HG03432 (cell line): ENCODE measurements at regions not wholly inside any gene's neighbourhood (a gene's known extent, or its start where the extent isn't known, plus 50 kb on each side); places are given as distances from the start of the nearest gene placed in this dataset.
"Not testable (repeated sequence)": the region's sequence is repeated elsewhere in the genome, so short reads cannot be mapped to it uniquely, and the experiment has no call there.

Experiments used
- ATAC-seq: cut with Tn5 transposase; IDR thresholded peaks from one replicate; pipeline ENCODE4 v1.9.1; 2021; ENCODE audit warnings: mild to moderate bottlenecking, moderate library complexity; ENCODE audit not compliant: unreplicated experiment

DNA sequence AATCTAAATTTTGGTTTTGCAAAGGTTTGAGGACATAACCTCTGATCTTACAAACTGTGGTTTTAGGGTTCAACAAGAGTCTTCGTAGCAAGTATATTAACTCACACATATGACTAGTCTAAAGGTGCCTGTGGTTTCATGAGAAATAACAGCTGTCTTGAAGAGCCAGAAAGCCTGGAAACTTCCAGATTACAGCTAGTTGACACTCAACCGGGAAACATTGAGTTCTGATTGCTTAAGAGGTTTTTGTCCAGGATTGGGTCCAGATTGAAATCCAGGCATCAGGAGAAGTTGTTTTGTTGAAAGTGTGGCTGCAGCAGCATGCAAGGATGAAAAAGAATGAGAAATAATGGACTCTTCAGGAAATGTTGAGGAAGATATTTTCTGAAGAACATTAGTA lies 69.9 kb downstream of the TSPY2 start:
- not testable (repeated sequence) for ATAC-seq

DNA sequence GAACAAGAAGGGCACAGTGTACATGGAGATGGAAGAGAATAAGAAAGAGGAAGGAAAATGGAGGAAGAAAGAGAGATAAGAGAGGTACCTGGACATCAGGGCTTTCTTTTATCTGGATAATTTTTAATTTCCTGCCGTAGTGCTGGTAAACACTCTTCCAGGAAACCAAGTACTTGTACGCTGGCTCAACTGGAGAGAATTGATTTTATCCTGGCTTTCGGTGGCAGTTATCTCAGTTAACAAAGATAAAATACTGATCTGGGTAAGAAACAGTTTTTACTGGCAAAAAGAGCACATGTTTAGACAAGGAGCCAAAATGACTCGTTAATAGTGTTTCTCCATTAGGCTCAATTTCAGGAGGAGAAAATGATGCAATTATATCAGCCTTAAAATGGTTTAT lies 70.4 kb downstream of the TSPY2 start:
- not testable (repeated sequence) for ATAC-seq

DNA sequence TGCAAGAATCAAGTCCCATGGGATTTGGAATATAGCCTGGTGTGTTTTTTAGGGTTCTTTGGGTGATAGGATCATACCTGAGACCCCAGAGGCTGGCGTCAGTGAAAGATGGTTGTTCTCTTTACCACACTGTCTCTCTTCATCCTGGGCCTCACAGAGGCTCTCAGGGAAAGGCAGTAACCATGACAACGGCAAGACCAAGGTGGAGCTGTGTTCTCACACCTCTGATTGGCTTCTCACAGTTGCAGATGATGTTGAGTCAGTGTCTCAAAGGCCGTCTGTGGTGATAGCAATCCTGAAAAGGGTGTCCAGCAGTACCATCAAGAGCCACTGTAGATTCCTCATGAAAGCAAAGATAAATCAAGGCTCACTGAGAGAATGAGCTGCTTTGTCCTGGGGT lies 120.4 kb downstream of the TSPY2 start:
- ATAC-seq = not testable (repeated sequence)

DNA sequence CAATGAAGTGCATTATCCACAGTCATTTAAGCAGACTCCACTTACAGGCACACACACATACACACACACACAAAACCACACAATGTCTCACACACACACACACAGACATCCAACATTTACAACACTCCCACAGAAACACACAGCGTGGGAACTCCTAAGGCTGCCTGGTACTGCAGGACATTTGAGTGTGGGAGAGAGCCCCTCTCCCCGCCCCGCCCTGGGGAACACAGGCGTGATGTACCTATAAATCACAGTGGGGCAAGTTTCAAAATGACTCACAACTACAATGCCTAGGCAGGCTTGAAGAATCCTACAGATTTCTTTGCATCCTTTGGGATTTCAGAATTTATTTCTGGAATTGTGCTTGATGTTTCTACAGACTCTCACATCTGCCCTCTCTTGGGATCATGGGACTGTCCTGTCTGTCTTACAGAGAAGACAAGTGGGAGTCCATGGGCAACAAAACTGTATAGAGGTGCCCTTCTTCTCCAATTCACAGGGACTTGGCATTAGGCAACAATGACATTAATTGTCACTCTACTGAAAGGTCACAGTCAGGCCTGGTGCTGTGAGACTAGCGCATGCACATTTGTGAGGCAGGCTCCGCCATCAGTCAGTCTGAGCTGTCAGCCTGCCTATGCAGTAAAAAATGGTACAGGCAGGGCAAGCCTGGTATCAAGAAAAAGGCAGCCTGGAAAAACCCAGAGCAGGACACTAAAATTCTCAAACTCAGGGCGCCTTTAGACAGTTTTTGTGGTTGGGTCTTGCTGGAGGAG lies 136.6 kb downstream of the TSPY2 start:
- not testable (repeated sequence) for ATAC-seq

DNA sequence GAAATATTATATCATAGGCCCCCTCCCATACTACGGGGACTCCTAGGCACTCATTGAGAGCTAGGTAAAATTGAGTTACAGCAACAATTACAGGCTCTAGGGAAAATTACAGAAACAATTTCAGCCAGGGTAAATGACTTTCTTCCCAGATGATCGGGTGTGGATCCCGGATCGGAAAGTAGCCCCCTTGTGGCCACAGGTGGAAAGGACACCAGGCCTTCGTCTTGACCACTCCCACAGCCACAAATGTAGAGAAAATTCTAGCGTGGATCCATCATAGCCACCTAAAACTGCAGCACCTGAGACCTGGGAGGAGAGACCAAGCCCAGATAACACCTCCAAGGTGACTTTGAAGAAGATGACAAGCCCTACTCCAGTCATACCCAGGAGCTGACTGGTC lies 142.6 kb downstream of the TSPY2 start:
- not testable (repeated sequence) for ATAC-seq

DNA sequence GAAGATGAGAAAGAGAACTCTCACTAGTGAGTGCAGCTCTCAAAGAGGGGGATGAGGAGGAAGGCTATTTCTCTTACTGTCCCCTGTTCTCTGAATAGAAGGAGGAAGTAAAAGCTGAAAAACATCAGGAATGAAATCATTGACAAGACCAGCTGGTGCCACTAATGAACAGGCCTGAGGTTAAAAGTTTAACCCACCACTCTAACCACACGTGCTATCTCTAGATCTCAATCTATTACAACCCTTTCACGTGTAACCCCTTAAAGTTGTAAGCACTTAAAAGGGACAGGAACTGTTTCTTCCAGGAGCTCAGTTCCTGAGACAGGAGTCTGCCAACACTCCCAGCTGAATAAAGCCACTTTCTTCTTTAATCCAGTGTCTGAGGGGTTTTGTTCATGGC lies 143.5 kb downstream of the TSPY2 start:
- ATAC-seq = peak; percentile 81

DNA sequence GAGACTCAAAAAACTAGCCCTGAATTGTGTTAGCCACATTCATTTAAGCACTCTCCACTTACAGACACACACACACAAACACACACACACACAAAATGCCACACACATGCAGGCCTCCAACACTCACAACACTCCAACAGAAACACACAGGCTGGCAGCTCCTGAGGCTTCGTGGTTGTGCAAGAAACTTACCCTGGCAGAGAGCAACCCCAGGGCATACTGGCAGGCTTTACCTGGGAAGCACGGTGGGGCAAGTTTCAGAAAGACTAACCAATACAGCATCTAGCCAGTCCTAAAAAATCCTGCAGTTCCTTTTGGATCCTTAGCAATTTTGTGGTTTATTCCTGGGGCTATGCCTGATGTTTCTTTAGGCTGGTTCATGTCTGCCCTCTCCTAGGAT lies 146.2 kb downstream of the TSPY2 start:
- ATAC-seq = not testable (repeated sequence)

DNA sequence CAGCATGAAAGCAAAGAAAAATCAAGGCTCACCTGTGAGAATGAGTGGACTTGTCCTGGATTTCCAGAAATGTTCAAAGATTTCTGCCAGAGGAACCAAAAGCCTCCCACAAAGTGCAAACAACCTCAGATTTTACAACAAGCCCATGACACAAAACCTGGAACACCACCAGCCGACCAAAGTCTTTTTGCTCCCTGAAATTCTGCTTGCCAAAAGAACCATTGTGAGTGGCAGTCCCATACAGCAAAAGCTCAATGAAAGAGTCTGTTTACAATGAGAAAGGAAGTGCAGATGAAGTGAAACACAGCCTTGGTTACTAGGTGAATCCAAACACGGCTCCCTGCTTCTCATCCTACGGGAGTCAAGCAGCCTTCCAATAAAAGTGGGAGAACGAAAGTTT lies 147.2 kb downstream of the TSPY2 start:
- ATAC-seq = not testable (repeated sequence)

DNA sequence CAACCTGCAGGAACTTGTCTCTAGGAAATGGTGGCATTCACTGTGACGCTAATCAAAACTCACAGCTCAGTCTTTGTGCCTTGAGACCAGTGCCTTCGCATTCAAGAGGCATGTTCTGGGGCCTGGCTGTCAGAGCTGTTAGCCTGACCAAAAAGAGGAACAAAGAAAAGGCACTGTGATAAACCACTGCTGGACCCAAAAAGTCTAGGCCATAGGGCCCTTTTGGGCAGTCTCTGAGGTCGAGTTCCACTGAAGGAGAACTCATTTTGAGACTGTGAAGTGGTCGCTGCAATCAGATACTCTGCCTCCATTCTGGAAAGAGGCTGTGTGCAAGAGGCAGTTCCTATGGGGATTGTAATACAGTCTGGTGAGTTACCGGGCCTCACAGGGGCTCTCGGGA lies 149.0 kb downstream of the TSPY2 start:
- peak; percentile 90 for ATAC-seq

DNA sequence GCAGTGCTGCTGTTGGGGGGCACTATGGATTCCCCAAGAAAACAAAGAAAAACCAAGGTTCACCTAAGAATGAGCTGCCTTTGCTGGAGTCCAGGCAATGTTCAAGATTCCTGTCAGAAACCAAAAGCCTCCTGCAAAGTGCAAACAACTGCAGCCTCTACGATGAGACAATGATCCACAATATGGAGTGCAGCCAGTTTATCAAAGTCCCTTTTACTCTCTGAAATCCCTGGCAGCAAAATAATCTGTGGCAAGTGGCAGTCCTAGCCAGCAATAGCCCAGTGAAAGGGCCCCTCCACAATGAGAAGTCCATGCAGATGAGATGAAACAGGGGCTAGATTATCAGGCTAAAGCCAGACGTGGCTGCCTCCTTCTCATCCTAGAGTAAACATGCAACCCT lies 155.8 kb downstream of the TSPY2 start:
- not testable (repeated sequence) for ATAC-seq

DNA sequence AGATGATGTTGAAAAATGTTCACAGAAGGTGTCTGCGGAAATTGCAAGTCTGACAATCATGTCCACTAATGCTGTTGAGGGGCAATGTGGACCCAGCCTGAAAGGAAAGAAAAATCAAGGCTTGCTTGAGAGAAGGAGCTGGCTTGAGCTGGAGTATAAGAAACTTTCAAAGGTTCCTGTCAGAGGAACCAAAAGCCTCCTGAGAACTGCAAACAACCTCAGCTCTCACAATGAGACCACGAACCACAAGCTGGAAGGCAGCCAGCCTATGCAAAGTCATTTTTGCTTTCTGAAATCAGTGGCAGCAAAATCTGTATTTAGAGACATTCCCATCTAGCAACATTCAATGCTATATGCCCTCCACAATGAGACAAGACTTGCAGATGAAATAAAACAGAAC lies 160.8 kb downstream of the TSPY2 start:
- peak; percentile 79 for ATAC-seq

DNA sequence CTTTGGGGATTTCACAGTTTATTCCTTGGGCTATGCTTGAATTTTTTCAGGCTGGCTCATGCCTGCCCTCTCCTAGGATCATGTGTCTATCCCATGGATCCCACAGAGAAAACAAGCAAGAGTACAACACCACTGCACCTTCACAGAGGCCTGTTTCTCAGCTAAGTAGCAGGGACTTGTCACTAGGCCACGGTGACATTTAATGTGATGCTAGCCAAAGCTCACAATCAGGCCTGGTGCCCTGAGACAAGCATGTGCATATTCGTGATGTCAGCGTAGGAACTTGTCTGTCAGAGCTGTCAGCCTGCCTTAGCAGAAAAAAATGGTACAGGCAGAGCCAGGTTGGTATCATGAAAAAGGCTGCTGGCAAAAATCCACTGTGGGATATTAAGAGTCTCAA lies 173.1 kb downstream of the TSPY2 start:
- ATAC-seq = not testable (repeated sequence)

DNA sequence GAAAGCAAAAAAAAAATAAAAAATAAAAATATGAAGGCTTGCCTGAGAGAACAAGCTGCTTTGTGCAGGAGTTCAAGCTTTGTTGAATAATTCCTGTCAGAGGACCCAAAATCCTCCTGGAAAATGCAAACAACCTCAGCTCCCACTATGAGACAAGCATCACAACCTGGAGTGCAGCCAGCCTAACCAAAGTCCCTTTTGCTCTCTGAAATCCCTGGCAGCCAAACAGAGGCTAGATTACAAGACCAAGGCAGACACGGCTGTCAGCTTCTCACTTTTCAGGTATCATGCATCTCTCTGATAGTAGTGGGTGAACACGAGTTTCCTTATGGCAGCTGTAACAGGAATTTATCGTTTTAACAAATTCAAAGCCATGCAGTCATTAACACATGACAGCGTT lies 180.7 kb downstream of the TSPY2 start:
- not testable (repeated sequence) for ATAC-seq

DNA sequence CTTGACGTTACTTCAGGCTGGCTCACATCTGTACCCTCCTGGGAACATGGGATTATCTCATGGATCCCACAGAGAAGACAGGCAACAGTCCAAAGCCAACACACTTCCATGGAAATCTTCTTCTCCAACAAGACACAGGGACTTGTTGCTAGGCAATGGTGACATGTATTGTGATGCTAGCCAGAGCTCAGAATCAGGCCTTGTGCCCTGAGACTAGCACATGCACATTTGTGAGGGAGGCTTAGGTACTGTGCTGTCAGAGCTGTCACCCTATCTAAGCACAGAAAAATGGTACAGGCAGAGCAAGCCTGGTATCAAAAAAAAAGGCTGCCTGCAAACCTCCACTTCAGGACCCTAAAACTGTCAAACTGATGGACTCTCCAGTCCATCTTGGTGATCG lies 199.5 kb downstream of the TSPY2 start:
- not testable (repeated sequence) for ATAC-seq

DNA sequence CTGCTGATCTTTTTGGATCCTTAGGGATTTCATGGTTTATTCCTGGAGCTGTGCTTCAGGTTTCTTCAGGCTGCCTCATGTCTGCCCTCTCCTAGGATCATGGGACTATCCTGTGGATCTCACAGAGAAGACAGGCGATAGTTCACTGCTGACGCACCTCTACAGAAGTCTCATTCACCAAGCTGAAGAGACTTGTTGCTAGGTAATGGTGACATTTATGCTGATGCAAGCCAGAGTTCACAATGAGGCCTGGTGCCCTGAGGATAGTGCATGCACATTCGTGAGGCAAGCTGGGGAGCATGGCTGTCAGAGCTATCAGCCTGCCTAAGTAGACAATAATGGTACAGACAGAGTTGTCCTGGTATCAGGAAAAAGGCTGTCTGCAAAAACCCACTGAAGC lies 201.4 kb downstream of the TSPY2 start:
- not testable (repeated sequence) for ATAC-seq

DNA sequence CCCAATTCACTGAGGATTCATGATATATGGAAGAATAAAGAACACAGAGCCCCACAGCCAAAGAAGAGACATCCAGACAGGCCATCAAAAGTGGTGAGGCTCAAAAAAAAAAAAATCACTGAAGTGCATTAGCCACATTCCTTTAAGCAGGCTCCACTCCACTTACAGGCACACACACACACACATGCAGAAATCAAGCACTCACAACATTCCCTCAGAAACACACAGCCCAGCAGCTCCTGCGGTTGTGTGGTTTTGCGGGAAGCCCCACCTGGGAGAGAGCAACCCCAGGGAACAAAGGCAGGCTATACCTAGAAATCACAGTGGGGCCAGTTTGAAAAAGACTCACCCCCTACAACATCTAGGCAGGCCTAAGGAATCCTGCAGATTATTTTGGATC lies 222.3 kb downstream of the TSPY2 start:
- not testable (repeated sequence) for ATAC-seq

DNA sequence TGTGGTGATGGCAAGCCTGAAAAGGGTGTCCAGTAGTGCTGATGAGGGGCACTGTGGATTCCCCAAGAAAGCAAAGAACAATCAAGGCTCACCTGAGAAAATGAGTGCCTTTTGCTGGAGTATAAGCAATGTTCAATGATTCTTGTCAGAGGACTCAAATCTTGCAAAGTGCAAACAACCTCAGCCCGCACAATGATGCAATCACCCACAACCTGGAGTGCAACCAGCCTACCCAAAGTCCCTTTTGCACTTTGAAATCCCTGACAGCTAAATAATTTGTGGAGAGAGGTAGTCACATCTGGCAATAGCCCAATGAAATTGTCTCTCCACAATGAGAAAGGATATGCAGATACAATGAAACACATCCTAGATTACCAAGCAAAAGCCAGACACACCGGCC lies 225.8 kb downstream of the TSPY2 start:
- not testable (repeated sequence) for ATAC-seq

DNA sequence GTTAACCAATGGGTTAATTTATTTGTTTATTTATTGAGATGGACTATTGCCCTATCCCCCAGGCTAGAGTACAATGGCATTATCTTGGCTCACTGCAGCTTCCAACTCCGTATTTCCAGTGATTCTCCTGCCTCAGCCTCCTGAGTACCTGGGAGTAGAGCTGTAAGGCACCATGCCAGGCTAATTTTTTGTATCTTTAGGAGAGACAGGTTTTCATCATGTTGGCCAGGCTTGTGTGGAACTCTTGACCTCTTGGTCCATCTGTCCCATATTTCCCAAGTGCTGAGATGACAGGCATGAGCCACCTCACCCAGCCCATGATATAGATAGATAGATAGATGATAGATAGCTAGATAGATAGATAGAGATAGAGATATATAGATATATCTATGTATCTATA lies 249.4 kb downstream of the TSPY2 start:
- ATAC-seq = not testable (repeated sequence)

DNA sequence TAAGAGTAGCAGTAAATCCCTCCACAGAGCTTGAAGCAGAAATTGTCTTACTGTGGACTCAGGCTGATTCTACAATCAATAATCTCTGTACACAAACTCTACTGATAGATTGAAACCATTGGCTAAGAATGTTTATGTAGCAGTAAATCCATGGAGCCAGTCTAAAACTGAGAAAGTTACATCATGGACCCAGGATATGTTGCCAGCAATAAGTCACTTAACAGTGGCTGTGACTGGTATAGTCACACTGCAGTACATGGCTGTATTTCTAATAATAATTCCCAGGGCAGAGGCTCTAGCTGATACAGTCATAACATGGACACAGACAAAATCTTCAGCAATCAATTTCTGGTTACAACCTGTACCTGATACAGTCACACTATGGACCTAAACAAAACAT lies 262.8 kb downstream of the TSPY2 start:
- not testable (repeated sequence) for ATAC-seq

DNA sequence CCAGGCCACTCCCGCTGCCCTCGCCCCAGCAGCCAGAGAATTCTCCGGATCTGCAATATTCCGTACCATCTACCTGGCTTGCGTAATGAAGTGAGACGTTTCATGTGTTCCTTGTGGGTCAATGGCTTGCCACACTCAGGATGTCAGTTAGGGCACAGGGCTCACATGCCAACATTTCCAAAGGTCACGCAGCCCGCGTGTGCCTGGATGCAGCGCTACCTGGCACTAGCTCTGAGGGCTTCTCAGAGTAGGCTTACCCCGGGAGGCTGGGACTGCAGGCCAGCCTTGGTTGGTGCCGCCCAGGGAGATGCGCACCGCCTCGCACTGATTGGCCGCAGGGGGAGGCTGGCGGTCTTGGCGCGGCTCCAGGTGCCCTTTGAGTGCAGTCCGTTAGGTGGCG lies 274.0 kb downstream of the TSPY2 start:
- not testable (repeated sequence) for ATAC-seq

DNA sequence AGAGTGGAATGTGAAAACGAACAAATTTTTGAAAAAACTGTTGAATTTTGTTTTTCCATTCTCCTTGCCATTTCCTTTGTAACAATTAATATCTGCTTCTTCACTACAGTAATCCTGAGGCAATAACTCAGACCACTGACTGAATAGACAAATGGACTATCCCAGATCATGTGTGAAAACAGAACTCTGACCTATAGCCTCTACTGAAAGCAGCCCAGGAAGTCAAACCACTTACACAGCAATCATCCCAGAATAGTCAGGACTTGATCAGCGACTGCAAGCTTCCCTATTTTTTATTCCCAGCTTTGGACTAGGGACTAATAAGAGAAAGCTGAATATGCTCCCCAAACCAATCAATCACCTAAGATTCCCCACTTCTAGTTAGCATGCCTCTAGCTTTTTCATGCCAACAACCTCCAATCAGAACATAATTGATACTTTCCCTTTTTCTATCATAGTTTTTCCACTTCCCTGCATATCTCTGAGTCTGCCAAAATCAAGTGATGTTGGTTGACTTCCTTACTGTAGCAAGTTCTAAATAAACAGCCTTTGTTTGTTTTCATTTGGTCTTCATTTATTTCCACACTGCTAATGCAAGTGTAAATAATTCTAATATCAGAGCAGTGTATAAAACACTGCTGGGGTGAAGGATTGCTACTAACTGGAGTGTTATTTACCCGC lies 298.2 kb downstream of the TSPY2 start:
- ATAC-seq = not testable (repeated sequence)

DNA sequence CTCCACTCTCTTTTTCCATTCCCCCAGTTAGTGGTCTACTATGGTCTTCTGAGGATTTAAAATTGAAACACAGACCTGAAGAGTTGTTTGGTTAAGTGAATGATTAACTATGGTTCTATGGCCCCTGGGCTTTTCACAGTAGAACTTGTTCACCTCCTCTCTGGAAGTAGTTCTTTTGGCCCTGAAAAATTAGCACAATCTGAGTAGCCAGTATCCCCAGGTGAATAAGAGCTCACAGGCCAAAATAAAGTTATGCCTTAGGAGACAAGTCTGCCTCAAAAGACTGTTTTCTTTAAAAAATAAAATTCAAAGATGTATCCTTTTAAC lies 298.7 kb downstream of the TSPY2 start:
- ATAC-seq = not testable (repeated sequence)
